ENCODE measurements at regions not wholly inside any gene's neighbourhood (a gene's known extent, or its start where the extent isn't known, plus 50 kb on each side); places are given as distances from the start of the nearest gene placed in this dataset.

DNA sequence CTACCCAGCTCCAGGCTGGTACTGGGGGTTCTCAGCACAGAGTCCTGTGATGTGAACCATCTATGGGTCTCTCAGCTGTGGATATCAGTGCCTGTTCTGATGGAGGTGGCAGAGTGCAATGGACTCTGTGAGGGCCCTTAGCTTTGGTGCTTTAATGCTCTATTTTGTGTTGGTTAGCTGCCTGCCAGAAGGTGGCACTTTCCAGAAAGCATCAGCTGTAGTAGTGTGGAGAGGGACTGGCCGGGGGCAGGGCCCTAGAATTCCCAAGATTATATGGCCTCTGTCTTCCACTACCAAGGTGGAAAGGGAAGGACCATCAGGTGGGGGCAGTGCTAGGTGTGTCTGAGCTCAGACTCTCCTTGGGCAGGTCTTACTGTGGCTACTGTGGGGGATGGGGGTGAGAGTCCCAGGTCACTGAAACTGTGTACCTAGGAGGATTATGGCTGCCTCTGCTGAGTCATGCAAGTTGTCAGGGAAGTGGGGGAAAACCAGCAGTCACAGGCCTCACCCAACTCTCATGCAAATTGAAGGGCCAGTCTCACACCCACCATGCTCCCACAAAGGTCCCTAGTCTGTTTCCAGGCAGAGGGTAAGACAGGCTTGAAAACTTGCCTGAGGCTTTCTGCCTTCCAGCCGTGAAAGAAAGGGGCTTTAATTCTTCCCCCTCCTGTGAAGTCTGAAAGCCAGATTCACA lies 878.1 kb downstream of the C12orf50 start:
- no peak for DNase-seq

DNA sequence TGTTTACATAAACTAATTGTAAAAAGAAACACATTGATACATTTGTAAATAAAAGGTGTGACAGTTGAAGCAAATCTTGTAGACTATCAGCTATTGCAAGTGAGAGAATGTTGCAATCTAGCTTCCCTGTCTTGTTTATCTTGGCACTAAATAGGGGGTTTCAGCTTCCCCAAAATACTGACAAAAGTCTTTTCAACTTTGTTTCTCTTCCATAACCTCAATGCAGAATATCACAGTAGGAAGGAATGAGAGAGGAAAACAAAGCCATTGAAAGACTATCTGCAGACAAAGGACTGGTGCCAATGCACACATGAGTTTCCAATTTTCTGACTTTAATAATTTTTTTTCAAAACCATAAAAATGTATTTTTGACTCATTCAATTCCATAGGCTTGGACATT lies 886.2 kb upstream of the MGAT4C start:
- DNase-seq = no peak

DNA sequence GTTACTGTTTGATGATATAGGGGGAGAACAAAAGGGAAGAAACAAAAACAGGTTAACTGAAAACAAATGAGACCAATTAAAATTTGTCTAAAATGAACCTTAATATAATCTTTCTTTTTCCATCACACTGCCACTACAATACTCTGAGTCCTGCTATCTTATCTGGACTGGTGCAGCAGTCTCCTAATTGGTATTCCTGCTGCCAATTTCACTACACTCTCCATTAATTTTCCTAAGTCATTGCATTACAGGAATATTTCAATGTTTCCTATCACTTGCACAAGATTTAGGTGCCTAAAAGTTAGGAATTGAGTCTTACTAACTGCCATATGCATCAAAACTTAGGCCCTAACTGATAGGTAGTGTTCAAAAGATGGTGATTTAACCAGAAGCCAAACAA lies 884.9 kb upstream of the MGAT4C start:
- no peak for DNase-seq

DNA sequence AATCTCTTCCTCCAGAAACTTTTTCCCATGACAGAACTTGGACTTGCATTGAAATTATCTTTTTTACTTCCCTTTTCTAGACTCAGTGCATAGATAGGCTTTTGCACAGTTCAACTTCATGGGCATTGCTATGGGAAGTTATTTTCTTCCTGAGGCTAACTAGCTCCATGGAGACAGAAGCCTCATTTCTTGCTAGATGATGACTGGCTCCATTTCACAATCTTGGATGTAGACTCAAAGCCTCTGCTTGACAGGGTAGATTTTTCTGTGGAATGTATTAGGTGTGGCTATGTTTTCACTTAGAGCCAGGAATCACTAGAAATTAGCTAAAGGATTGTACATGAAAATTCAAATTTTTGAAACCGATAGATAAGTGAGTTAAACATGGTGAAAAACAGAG lies 884.1 kb upstream of the MGAT4C start:
- no peak for DNase-seq

DNA sequence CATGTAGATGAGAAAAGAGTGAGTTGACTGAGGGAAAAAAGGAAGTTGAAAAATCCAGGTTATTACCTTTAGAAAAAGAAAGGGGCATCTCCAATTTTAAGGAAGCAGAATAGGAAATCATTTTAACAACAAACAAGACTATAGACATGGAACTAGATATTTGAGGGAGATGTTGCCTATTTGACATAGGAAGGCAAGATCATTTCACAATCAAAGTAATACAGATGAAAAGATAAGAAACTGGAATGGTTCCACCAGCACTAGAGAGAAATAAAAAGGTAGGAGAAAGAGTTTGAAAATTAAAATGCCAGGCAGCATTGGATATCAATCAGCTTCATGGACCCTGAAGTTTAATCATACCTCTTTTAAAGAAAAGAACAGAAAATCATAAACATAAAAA lies 881.0 kb upstream of the MGAT4C start:
- DNase-seq = no peak

DNA sequence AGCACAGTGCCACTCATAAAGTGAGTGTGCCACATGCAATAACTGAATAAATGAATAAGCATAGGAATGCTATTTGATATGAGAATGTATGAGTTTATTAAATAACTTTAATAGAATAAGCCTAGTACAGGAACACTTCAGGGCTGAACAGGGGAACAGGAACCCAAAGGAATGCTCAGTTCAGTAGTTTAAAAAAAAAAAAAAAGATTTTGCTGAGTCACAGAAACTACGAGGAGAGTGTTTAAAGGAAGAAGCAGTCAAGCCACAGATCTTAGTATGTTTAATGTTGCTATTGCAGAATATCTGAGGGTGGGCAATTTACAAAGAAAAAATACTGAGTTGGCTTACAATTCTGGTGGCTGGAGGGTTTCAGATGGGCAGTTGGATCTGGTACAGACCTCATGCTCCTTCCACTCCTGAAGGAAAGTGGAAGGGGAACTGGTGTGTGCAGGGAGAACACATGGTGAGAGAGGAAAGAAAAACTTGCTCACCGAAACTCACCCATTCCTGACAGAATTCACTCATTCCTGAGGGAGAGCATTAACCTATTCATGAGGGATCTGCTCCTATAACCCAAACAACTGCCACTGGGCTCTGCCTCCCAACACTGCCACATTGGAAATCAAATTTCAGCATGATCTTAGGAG lies 880.3 kb upstream of the MGAT4C start:
- no peak for DNase-seq

DNA sequence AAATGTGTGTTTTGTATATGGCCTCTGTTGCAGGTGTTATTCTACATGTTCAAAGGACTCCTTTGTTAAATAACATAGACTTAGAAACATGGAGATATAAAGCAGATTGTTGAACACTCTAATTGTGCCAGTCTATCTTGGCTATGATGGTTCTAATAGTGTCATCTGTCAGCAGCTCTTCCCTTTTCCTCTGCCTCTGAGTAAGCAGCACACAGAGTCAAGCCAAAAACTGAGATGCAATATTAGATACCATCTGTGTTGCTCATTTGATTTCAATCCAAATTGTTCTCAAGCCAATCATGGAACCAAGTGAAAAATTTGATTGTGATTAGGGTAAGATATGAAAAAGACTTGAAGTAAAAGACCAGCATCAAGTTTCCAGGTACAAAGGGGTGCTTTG lies 871.1 kb upstream of the MGAT4C start:
- no peak for DNase-seq

DNA sequence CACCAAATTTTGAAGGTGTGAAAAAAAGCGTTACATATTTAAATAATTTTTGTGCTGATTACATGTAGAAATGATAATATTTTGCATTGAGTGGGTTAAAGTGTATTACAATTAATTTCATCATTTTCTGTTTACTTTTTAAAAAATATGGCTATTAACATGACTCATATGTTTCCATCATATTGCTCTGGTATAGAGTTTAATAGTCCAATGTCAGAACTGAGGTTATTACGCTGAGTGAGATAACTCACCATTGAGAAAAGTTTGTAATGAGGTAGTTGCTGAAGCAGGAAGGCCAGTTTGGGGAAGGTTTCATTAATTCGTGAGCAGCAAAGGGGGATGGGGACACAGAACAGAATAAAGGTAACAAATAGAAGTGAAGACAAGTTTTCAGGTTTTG lies 865.7 kb upstream of the MGAT4C start:
- no peak for DNase-seq

DNA sequence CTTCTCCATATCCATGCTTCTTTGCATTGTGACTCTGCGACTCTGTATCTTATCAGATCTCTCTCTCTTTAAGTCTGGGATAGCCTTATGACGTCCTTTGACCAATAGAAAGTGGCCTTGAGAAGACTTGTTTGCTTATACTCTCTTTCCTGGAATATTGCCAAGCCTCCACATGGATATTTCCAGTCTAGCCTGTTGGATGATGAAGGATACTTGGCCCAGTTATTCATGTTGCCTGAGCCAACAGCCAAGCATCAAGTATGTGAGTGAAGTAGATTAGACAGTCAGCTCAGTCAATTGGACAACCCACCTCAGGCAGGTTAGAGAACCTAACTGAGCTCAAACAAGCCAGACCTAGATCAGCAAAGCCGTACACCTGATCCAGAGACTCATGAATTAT lies 864.2 kb upstream of the MGAT4C start:
- DNase-seq = no peak

DNA sequence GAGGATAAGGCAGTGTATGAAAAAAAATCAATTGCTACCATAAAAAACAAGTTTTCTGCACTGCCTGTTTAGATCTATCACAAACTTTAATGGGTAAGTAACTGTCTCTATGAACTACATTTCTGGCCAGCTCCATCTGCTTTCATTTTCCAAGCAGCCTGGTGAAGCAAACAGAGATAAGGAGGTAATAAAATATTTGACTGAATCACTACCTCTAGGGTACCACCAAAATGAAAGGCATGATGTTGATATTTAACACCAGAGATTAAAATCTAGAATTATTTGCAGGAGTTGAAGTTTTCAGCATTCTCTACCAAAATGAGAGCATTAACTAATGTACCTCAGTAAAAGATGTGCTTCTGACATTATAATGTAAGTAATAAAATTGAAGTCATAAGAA lies 863.5 kb upstream of the MGAT4C start:
- no peak for DNase-seq

DNA sequence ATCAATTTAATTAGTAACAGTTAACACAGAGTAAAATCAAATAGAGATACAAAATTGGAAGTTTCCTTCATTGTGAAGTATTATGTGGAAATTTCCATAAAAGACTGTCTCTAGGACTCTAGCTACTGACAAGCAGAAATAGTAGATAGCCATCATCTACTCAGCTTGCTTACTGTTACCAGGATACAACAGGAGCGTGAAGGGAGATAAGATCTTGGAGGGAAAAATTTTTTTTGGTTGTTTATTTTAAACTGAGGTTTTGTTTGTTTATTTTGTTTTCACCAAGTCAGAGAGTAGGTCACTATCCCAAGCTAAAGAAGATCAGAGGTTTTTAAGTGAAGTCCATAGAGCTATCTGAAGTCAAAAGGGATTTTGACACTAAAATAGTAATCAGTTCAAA lies 861.3 kb upstream of the MGAT4C start:
- no peak for DNase-seq

DNA sequence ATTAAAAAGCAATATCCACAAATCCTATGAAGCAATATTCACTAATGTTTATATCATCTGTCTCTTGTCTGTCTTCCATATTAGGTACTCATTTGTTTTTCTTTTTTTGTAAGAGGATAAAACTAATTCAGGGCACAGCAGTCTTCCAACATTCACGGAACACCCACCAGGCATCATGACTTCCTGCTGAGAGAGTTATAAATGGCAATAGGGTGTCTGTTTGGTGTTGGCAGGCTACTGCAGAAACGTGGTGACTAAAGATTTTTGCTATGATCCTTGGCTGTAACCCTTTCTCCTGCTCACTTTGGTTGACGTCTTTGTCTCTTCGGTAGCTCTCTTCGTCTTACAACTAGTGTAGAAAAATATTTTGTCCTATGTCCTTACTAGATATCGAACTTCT lies 860.6 kb upstream of the MGAT4C start:
- DNase-seq = no peak

DNA sequence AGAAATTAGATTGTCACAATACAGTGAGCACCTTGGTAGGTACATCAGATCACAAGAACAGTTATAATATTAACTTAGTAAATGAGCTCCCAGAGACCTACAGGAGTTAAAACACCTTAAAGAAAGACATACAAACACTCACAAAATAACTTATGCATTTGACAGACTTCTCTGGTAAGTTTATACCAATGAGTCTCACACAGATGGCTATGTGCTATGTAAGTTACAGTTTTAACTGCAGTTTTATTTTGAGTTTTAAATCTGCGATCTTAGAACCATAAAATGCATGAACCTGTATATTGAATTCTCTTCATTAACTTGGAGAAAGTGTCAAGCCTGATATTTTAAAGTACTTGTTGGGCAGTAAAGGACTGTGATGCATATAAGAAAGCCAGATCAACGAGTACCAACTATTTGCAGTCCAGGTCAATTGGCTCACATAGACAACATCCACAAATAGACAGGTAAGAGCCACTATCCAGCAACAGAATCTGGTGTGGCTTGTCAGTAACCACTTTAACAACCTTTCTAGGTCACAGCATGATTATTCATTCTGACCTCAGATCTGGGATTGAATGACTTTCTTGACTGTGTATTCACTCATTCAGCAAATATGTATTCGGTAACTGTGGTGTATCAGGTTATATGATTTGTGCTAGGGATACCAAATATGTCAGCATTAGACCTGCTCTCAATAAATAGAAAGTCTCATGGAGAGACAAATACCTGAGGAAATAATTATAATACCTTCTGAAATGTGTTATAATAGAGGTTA lies 856.6 kb upstream of the MGAT4C start:
- no peak for DNase-seq

DNA sequence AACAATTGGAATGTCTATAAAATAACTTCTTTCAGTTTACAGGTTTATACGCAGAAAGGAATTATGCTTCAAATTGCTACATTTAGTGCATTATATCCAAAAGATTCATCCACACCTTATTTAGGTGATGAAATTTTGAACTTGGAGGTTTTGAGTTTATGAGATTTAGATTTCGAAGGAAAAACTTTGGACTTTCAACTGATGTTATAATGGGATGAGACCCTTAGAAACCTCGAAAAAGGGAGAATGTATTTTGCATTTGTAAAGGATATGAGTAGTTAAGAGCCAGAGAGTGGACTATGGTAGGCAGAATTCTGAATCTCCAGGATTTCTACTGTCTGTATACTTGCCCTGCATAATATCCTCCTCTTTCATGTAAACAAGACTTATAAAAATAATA lies 851.6 kb upstream of the MGAT4C start:
- no peak for DNase-seq

DNA sequence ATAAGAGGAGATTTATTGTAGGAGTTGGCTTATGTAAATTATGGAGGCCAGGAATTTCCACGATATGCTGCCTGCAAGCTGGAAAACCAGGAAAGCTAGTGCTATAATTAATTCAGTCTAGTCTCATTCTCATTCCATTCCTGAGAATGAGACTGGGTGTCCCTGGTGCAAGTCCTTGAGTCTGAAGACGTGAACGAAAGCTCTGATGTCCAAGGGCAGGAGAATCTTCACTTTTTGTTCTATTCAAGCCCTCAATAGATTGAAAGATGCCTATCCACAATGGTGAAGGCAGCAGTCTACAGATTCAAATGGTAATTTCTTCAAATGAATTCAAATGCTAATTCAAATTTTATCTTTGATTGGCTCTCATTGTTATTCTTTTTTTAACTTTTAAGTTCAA lies 851.1 kb upstream of the MGAT4C start:
- DNase-seq = no peak

DNA sequence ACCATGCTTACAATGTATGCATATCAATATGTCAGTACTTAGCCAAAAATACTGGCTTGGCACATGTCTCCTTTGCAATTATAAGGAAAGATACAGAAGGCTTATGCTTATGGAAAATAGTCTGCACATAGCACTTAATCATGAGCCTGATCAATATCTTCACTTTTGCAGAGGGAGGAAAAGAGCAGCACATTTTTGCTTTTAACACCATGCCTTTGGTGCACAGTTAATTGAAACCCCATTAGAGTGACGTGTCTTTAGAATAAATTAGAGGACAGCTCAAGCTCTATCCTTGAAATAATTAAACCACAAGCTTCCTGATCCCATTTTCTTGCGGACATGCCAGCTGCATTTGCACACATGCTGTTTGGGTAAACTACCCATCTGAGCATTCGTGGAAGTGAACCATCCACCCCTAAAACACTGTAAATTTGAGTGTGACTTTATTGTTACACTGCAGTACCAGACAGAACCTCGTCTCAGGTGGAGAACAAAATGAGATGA lies 839.9 kb upstream of the MGAT4C start:
- no peak for DNase-seq

DNA sequence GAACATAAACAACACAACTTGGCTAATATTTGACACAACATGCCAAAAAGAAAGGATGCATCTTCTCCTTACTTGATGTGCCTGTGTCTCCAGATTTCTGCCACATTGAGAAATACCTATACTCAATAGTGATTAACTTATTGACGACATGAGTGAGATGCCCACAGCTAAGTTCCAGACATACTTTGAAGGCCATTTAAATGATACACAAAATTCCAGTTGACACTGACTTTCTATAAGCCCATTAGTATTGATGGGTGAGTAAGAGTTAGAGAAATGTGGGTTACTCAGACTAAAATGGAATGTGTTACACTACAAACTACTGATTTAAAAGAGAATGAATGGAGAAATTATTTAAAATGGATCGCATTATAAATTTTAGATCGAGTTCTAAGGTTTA lies 838.2 kb upstream of the MGAT4C start:
- DNase-seq = no peak

DNA sequence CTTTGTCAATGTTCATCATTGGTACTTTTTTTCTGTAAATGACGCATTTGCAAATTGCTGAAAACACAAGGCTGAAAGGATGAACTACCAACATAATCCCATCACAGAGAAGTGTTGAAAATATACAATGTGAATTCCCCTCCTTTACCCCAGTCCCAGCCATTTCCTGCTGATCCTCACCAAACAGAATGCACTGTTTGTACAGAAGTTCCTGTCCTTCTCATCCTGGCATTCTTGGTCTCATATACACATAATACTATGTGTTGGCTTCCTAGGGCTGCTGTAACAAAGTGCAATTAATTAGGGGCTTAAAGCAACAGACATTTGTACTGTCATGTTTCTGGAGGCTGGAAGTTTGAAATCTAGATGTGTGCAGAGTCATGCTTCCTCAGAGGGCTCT lies 836.2 kb upstream of the MGAT4C start:
- DNase-seq = no peak

DNA sequence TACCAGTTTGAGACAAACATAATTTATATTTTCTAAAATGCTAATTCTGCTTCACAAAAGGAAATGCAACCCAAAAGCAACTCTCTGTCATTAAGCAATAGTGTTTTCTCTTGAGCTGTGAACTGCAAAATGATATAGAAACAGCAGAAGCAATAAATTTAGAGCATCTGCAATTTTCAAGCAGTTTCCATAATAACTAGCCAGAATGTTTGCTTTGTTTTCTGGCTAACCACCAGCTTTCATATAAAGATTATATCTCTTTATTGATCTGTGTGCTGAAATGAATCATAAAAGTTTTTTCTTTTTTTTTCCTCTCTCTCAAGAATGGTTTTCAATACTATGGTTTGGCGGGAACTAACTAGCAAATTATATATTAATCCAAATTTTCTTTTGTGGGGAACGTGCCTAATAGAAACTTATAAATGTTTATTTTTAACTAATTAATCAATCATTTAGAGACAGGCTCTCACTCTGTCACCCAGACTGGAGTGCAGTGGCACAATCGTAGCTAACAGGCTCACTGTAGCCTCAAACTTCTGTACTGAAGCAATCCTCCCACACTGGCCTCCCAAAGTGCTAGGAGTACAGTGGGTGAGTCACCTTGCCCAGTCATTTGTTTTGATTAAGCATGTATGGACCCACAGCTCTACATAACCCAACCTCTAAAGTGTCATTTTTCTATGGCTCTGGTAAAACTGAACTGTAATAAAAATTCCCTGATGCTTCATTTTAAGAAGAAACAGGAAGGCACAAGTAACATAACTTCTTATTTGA lies 830.1 kb upstream of the MGAT4C start:
- no peak for DNase-seq

DNA sequence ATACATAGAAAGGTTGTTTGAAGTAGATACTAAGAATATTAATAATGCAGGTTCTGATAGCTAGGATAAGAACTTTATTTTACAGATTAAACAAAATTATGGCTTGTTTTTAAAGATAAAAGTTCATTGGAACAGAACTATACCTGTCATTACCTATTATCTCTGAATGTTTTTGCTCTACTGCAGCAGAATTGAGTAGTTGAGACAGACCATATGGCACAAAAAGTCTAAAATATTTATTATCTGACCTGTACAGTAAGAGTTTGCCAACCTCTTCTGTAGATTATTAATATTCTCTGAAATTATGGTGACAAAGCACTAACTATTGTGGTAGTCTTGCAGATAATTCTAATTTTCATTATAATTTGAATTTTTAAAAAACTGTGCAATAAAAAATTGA lies 829.1 kb upstream of the MGAT4C start:
- no peak for DNase-seq

DNA sequence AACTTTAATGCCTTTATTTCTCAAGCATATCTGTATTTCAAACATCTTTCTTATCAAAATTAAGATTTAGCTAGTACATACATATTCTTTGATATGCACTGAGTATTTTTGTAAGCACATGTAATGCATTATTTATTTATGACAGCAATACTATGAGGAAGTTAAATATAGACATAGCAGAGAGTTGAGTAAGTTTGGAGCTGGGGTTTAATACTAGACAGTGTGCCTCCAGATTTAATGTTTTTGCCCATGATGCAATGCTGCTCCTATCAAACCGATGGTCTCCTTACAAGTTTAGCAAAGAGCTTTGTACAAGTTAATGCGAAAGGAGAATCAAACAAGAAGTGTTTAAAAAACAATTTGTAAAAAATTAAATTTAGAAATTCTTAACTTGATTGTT lies 826.6 kb upstream of the MGAT4C start:
- DNase-seq = no peak

DNA sequence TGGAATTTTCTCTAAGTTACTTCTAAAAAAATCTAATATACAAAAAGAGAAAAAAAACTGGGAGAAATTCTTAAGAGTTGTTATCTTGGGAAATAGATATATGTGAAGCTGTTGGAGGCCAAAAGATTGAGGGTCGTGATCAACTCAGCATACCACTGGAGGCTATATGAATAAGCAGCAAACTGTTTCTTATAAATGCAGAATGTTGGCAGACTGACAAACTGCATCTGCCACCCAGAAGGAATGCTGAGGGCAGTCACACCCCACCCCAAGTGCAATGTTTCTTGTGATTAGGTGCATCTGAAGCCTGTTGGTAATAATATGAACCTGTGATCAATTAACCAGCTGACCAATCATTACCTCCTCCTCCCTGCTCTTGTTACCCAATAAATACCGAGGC lies 818.6 kb upstream of the MGAT4C start:
- no peak for DNase-seq

DNA sequence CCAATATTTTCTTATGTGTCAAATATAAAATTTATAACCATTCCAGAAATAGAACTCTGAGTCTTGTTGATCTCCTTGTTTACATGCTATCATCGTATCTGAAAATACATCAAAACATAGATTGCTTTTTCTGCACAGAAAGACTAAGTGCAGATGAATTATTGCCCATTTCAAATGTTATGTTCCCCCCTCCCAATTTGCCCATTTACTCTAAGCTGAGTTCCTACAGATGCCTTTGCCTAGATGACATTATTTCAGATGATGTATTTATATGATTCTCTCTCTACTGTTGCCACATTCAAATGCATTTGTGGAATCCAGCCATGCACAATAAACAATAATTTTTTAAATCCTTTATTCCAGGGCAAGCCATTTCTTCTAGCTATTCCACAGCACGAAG lies 810.1 kb upstream of the MGAT4C start:
- no peak for DNase-seq
